Ovary (tissue), 3 donors: ENCODE measurements at regions not wholly inside any gene's neighbourhood (a gene's known extent, or its start where the extent isn't known, plus 50 kb on each side); places are given as distances from the start of the nearest gene placed in this dataset.

Source experiments
- CTCF ChIP-seq, 3 donors: fragments of 450-650 bp in 2 of 3; fragments of 200-600 bp in 1 of 3; IDR thresholded peaks; one replicate each; pipeline versions ENCODE4 v1.5.1 to v1.8.0; 2016 to 2022; ENCODE audit warnings: antibody characterized with exemption in 3 of 3, mild to moderate bottlenecking in 1 of 3
- EP300 ChIP-seq: sonication (generic); formaldehyde crosslinking; IDR thresholded peaks from one replicate; pipeline ENCODE4 v1.6.1; 2017; ENCODE audit warnings: antibody characterized with exemption
- POLR2A ChIP-seq: fragments of 450-650 bp; IDR thresholded peaks from one replicate; pipeline ENCODE4 v1.6.1; 2017; ENCODE audit warnings: antibody characterized with exemption, mild to moderate bottlenecking, moderate library complexity
- donor health status: DM: no; HTN: no; CAD: no.

GRCh38 chr4:136055360-136055759, 1476.9 kb downstream of the PCDH18 start:
- TF ChIP-seq CTCF (IDR thresholded peaks at IDR 0.05) (no peak), POLR2A (no peak), EP300 (no peak)
